EH (cell line): ENCODE measurements at regions not wholly inside any gene's neighbourhood (a gene's known extent, or its start where the extent isn't known, plus 50 kb on each side); places are given as distances from the start of the nearest gene placed in this dataset.

ENCODE experiments used
- DNase-seq: peaks from one replicate; pipeline ENCODE4 v3.0.0-alpha.2; 2015; ENCODE audit warnings: low read depth

DNA sequence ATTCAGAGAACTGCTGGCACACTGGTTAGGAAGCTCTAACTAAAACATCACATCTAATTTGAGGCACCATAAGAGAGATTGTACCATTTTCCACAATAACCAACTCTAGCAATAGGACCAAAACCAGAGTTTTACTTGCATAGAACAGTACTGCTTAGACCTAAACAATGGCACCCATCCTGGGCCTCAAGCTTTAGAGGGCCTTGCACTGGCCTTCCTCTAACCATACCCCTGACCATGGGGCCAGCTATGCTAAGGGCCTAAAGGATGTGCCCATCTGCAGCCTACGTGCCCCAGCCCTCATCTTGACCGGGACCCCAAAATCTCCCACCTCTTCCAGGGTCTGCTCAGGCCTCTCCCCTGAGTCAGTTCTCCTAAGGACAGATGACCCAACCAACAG is 74.4 kb upstream of the ARHGAP32 start:
- no peak for DNase-seq

DNA sequence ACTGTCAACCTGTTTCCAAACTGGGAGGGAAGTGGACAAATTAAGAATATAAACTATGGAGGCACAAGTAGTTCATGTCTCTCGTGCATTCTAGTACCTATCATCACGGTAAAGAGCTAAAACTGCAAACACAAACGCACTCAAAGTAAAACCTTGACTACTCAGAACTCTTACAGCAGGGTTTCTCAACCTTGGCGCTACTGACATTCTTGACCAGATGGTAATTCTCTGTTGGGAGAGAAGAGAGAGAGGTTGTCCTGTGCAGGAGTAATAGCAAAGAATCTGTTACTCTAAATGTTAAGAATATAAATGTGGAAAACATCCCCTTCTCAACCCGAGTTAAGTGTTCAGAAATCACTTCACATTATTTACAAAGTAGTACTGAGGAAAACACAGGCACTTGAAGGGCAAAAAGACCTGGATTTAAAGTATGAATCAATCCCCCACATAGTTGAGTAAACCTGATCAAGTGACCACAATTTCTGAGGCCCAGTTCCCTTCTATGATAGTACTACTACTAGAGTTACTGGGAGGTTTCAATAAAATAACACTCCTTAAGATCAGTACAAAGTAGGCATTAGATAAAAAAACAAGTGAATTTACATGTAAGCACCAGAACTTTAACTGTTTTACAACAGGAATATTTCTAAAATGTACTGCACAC is 73.1 kb upstream of the ARHGAP32 start:
- DNase-seq: no peak

DNA sequence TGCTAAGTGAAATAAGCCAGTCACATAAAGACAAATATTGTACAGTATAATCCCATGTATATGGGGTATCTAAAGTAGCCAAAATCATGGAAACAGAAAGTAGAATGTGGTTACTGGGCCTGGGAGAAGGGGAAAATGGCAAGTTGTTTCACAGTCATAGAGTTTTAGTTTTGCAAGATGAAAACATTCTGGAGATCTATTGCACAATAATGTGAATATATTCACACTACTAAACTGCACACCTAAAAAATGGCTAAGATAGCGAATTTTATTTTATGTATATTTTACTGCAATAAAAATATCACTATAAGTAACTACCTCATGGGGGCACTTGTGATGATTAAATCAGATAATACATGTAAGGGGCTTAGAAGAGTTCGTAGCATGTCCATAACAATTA is 72.0 kb upstream of the ARHGAP32 start:
- no peak for DNase-seq

DNA sequence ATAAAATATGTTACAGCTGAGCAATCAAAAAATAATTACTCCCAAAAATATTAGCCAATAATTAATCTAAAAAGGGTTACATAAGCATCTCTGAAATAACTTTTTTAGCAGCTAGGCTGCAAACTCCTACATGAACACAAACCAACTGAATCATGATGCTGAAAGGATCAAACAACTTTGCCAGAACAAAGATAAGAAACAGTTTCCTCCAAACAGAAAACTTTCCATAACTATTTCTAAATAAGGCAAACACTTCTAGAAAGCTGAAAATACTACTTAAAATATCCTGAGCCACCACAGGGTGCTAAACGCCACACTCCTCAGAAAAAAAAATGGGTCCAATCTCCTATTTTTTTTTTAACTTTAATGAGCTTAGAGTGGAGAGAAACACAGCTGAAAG is 68.6 kb upstream of the ARHGAP32 start:
- no peak for DNase-seq

GRCh38 chr11:129259931-129260348 is 67.8 kb upstream of the ARHGAP32 start:
- DNase-seq: no peak

DNA sequence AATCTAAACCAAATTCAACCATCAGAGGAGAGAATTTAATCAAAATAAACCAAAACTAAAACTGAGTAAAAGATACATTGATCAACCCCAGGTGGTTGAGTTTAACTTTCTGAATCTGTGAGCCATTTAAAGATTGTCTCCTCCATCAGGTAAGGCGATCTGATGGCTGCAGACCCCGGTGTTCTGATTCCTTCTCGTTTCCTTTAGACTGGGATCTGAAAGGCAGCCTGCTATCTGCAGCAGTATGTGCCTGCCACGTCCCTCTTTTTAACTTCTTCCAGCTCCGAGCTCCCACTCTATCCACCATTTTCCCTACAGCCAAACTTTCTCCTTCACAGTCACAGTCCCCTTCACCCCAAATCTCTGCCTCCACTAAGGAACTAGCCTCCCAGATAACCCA is 66.1 kb upstream of the ARHGAP32 start:
- DNase-seq: no peak

- DNase-seq: no peak
Observed at GRCh38 chr11:129257512-129257911, 65.4 kb upstream of the ARHGAP32 start.

DNA sequence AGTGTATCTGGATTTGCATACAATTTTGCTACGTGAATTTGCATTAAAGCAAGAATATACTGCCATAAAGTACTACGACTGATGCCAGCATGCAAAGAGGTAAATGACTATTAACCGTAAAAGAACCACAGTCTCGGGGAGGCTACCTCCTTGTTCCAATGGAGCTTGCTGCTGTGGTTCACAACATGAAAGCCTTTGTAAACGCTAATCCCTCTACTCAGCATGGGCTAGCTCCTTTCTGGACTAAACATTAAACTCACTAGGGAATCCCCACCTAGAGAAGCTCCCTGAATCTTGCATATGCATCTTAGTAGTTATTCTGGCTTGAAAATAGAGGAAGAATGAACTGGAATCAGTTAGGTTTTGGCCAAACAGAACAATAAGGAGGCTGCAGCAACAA is 60.5 kb upstream of the ARHGAP32 start:
- no peak for DNase-seq

DNA sequence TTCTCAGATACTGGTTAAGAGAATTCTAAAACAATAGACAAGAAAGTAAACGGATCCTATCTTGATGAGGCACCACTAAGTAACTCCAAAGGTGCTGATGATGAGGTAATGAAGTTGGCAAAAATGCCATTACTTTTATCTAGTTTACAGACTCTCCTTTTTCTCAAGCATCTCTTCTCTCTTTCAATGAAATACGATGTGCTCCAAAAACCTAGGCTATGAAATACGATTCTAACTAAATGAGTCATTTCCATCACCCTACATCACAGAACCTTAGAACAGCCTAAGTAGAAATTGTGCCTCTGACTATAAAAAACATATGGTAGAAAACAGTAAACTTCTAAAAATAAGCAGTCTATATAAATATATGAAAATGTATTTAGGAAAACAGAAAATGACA is 58.9 kb upstream of the ARHGAP32 start:
- peak; percentile 50 for DNase-seq

GRCh38 chr11:129249923-129250322 is 57.8 kb upstream of the ARHGAP32 start:
- DNase-seq: peak; percentile 31

- peak; percentile 89 for DNase-seq
Observed at GRCh38 chr11:129249351-129249750, 57.2 kb upstream of the ARHGAP32 start.

- DNase-seq: peak; percentile 77
Observed at GRCh38 chr11:129248618-129249017, 56.5 kb upstream of the ARHGAP32 start.

GRCh38 chr11:129247135-129247534 is 55.0 kb upstream of the ARHGAP32 start:
- peak; percentile 80 for DNase-seq

DNA sequence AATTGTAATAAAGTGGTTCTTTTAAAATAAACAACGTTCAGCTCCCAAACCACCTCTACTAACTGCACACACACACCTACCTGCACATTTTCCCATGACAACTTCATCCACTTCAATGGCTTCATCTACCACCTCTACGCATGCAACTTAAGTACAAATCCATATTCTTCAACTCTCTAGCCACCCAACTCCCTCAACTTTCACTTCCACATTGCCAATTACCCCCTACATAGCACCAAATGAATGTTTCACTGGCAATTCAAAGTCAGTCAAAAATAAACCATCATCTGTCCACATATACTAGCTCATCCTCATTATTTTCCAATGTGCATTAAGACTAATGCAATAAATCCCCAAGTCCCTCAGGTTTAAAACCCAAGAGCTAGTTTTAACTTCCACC is 50.7 kb upstream of the ARHGAP32 start:
- DNase-seq: no peak
